HEK293T (cell line): ENCODE measurements at regions not wholly inside any gene's neighbourhood (a gene's known extent, or its start where the extent isn't known, plus 50 kb on each side); places are given as distances from the start of the nearest gene placed in this dataset.

Experiments
- CTCF ChIA-PET: fragments of 350-600 bp; formaldehyde crosslinking; extraction: SDS; loops from one replicate; lab custom pipeline; 2021; ENCODE audit warnings: antibody characterized with exemption, inconsistent platforms; lab: Yijun Ruan, JAX
- POLR2A ChIA-PET: fragments of 350-600 bp; formaldehyde crosslinking; extraction: SDS; loops from one replicate; lab custom pipeline; 2020; ENCODE audit warnings: antibody characterized with exemption, inconsistent platforms; lab: Yijun Ruan, JAX
- DNase-seq: peaks from one replicate; pipeline ENCODE4 v3.0.0; 2012; ENCODE audit warnings: mixed read lengths; ENCODE audit errors: extremely low spot score
- ARNT ChIP-seq: fragments of 450-650 bp; IDR thresholded peaks from 2 replicates; pipeline ENCODE4 v1.6.1; 2017; ENCODE audit warnings: mild to moderate bottlenecking
- BHLHE40 ChIP-seq: fragments of 450-650 bp; IDR thresholded peaks from 2 replicates; pipeline ENCODE4 v1.6.1; 2016; ENCODE audit warnings: mild to moderate bottlenecking, moderate library complexity, borderline replicate concordance
- CTBP1 ChIP-seq: fragments of 450-650 bp; IDR thresholded peaks from 2 replicates; pipeline ENCODE4 v1.6.1; 2016; ENCODE audit warnings: borderline replicate concordance
- ELF4 ChIP-seq: fragments of 450-650 bp; IDR thresholded peaks from 2 replicates; pipeline ENCODE4 v1.6.1; 2017; ENCODE audit warnings: antibody characterized with exemption
- FOXA1 ChIP-seq: fragments of 450-650 bp; IDR thresholded peaks from 2 replicates; pipeline ENCODE4 v1.6.1; 2016; ENCODE audit warnings: mild to moderate bottlenecking
- FOXK2 ChIP-seq: fragments of 450-650 bp; IDR thresholded peaks from 2 replicates; pipeline ENCODE4 v1.6.1; 2016; ENCODE audit warnings: mild to moderate bottlenecking
- FOXM1 ChIP-seq: fragments of 450-650 bp; IDR thresholded peaks from 2 replicates; pipeline ENCODE4 v1.6.1; 2017; ENCODE audit warnings: mild to moderate bottlenecking, borderline replicate concordance
- HDGF ChIP-seq: fragments of 450-650 bp; IDR thresholded peaks from 2 replicates; pipeline ENCODE4 v1.6.1; 2017; ENCODE audit warnings: antibody characterized with exemption, borderline replicate concordance
- L3MBTL2 ChIP-seq: fragments of 450-650 bp; conservative IDR thresholded peaks from 2 replicates; pipeline ENCODE4 v1.6.1; 2016; ENCODE audit warnings: mild to moderate bottlenecking
- LEF1 ChIP-seq: fragments of 450-650 bp; IDR thresholded peaks from 2 replicates; pipeline ENCODE4 v1.6.1; 2017; ENCODE audit warnings: mild to moderate bottlenecking, borderline replicate concordance
- NFRKB ChIP-seq: fragments of 450-650 bp; IDR thresholded peaks from 2 replicates; pipeline ENCODE4 v1.6.1; 2016; ENCODE audit warnings: mild to moderate bottlenecking, moderate library complexity
- PKNOX1 ChIP-seq: fragments of 450-650 bp; IDR thresholded peaks from 2 replicates; pipeline ENCODE4 v1.6.1; 2016
- SP1 ChIP-seq: fragments of 450-650 bp; IDR thresholded peaks from 2 replicates; pipeline ENCODE4 v1.6.1; 2017
- SUZ12 ChIP-seq: fragments of 450-650 bp; IDR thresholded peaks from 2 replicates; pipeline ENCODE4 v1.6.1; 2016; ENCODE audit warnings: mild to moderate bottlenecking
- TARDBP ChIP-seq: fragments of 450-650 bp; IDR thresholded peaks from 2 replicates; pipeline ENCODE4 v1.6.1; 2016
- ZNF384 ChIP-seq: fragments of 450-650 bp; IDR thresholded peaks from 2 replicates; pipeline ENCODE4 v1.6.1; 2016

GRCh38 chr5:68385936-68386335 is 170.4 kb downstream of the PIK3R1 start:
- CTCF ChIA-PET: no interaction called here
- POLR2A ChIA-PET: no interaction called here
- no peak for TF ChIP-seq HDGF
- no peak for TF ChIP-seq ZNF384
- TF ChIP-seq BHLHE40: no peak
- TF ChIP-seq TARDBP: no peak
- TF ChIP-seq ELF4: no peak
- TF ChIP-seq L3MBTL2: no peak
- no peak for TF ChIP-seq NFRKB
- TF ChIP-seq FOXA1: no peak
- TF ChIP-seq CTBP1: no peak
- TF ChIP-seq FOXM1: no peak
- no peak for TF ChIP-seq SUZ12
- TF ChIP-seq SP1: no peak
- no peak for TF ChIP-seq FOXK2
- no peak for TF ChIP-seq PKNOX1
- no peak for TF ChIP-seq ARNT
- no peak for TF ChIP-seq LEF1
- DNase-seq: no peak

GRCh38 chr5:68387074-68387796 is 171.7 kb downstream of the PIK3R1 start:
- ChIA-PET POLR2A (no interaction called here), CTCF (interaction anchor here (0.6 kb wide), 1 partner anchor 89 kb away, joined by 8 read pairs; no protein-coding TSS in a partner anchor)
- no peak for TF ChIP-seq TARDBP
- no peak for TF ChIP-seq SP1
- TF ChIP-seq L3MBTL2: no peak
- TF ChIP-seq LEF1: no peak
- no peak for TF ChIP-seq SUZ12
- no peak for TF ChIP-seq PKNOX1
- TF ChIP-seq BHLHE40: no peak
- no peak for TF ChIP-seq FOXK2
- no peak for TF ChIP-seq HDGF
- DNase-seq: no peak

- ChIA-PET POLR2A (no interaction called here), CTCF (no interaction called here)
- TF ChIP-seq BHLHE40: no peak
- no peak for TF ChIP-seq TARDBP
- no peak for TF ChIP-seq SUZ12
- TF ChIP-seq HDGF: no peak
- TF ChIP-seq NFRKB: no peak
- TF ChIP-seq LEF1: no peak
- TF ChIP-seq FOXK2: no peak
- TF ChIP-seq PKNOX1: no peak
- no peak for TF ChIP-seq ELF4
- TF ChIP-seq L3MBTL2: no peak
- TF ChIP-seq SP1: no peak
- no peak for TF ChIP-seq FOXM1
- TF ChIP-seq FOXA1: no peak
- TF ChIP-seq ZNF384: no peak
- TF ChIP-seq CTBP1: no peak
- no peak for TF ChIP-seq ARNT
- DNase-seq: no peak
Measured at GRCh38 chr5:68389618-68390017, 174.1 kb downstream of the PIK3R1 start.

- DNase-seq: no peak
- ChIA-PET CTCF (no interaction called here), POLR2A (no interaction called here)
- TF ChIP-seq FOXK2 (no peak), L3MBTL2 (no peak), HDGF (no peak), BHLHE40 (no peak), TARDBP (no peak), LEF1 (no peak), ZNF384 (no peak), FOXA1 (no peak), FOXM1 (no peak), PKNOX1 (no peak), SUZ12 (no peak), SP1 (no peak), CTBP1 (no peak), ELF4 (no peak), NFRKB (no peak), ARNT (no peak)
Measured at GRCh38 chr5:68392617-68393016, 177.1 kb downstream of the PIK3R1 start.

- TF ChIP-seq CTBP1: no peak
- TF ChIP-seq FOXM1: no peak
- TF ChIP-seq NFRKB: no peak
- TF ChIP-seq ELF4: no peak
- no peak for TF ChIP-seq FOXK2
- no peak for TF ChIP-seq ARNT
- no peak for TF ChIP-seq TARDBP
- no peak for TF ChIP-seq FOXA1
- TF ChIP-seq SUZ12: no peak
- TF ChIP-seq SP1: no peak
- TF ChIP-seq ZNF384: no peak
- no peak for TF ChIP-seq HDGF
- no peak for TF ChIP-seq L3MBTL2
- no peak for TF ChIP-seq LEF1
- no peak for TF ChIP-seq PKNOX1
- TF ChIP-seq BHLHE40: no peak
- ChIA-PET POLR2A (no interaction called here), CTCF (interaction anchor here (0.6 kb wide), 1 partner anchor 29 kb away, joined by 3 read pairs; no protein-coding TSS in a partner anchor)
- DNase-seq: no peak
Measured at GRCh38 chr5:68395302-68395701, 179.7 kb downstream of the PIK3R1 start.
